Skeletal muscle cell (primary cell): ENCODE measurements at regions not wholly inside any gene's neighbourhood (a gene's known extent, or its start where the extent isn't known, plus 50 kb on each side); places are given as distances from the start of the nearest gene placed in this dataset.
"Not testable (repeated sequence)": the region's sequence is repeated elsewhere in the genome, so short reads cannot be mapped to it uniquely, and the experiment has no call there.

ENCODE experiments used
- DNase-seq: peaks from one replicate; pipeline ENCODE4 v3.0.0-alpha.2; 2010; ENCODE audit warnings: low read depth
- H3K4me3 ChIP-seq: 2 replicates; pipeline ENCODE4 v1.5.1; 2011; ENCODE audit warnings: low read depth, mild to moderate bottlenecking, control low read depth, low read length, moderate library complexity

DNA sequence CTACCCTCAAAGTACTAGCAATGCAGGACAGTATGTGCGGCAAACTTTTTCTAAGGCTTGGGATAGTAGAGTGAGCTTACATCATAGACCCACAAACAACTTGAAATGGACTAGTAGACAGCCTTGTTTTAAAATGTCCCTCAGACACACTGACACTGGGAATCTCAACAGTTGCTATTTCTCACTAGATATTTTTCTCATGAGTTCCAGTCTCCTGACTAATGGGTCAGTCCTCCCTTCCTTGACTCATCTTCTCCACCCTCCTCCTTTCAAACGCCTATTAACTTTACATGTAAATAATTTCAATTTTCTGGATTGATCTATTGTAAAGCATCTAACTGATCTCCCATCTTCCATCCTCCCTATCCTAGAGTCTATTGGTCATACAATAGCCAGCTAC, 308.3 kb upstream of the PREP start:
- H3K4me3 ChIP-seq, result no peak overlapping the region
- no peak for DNase-seq

DNA sequence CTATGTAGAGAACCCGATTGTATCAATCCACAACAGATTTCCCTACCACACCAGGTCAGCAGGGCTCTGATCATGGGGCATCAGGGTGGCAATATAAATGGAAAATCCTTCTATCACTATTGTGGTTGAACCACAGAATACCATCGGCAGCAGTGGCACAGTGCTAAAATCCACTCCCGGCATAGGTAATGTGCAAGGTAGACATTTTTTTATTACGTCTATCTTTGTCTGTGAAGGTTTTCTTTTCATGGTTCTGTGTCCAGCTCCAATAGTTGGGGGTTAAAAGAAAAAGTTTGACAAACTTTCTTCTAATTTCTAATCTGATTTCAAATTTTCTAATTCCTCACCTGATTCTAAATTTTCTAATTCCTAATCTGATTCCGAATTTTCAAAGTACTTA, 302.7 kb upstream of the PREP start:
- H3K4me3 ChIP-seq, result no peak overlapping the region
- DNase-seq, result no peak

GRCh38 chr6:105695461-105695860, 292.6 kb upstream of the PREP start:
- H3K4me3 ChIP-seq, result no peak overlapping the region
- no peak for DNase-seq

- no peak overlapping the region for H3K4me3 ChIP-seq
- DNase-seq, result no peak
Measured at GRCh38 chr6:105692613-105693215, 289.8 kb upstream of the PREP start.

GRCh38 chr6:105691971-105692370, 289.1 kb upstream of the PREP start:
- no peak for DNase-seq

DNA sequence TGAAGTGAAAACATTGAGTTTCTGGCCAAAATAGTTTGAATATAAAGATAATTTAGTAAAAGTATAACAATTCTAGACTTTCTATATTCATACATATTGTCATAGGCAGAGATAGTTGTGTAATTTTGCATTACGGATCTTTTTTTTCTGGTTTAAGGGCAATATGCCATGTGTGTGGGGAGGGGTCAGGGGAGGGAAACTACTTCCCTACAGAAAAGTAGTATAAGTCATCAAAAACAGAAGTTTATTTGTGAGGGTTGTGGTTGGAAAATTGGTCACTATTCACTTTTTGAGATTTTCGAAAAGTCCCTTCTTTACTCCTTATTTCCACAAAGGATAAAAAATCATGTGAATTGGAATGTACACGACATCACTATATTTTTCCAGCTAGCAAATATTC, 288.2 kb upstream of the PREP start:
- no peak for DNase-seq
- H3K4me3 ChIP-seq, result no peak overlapping the region

More at GRCh38 chr6:105691971-105692370, 289.1 kb upstream of the PREP start:
- no peak overlapping the region for H3K4me3 ChIP-seq

- H3K4me3 ChIP-seq, result no peak overlapping the region
- no peak for DNase-seq
Measured at GRCh38 chr6:105688573-105688972, 285.7 kb upstream of the PREP start.

DNA sequence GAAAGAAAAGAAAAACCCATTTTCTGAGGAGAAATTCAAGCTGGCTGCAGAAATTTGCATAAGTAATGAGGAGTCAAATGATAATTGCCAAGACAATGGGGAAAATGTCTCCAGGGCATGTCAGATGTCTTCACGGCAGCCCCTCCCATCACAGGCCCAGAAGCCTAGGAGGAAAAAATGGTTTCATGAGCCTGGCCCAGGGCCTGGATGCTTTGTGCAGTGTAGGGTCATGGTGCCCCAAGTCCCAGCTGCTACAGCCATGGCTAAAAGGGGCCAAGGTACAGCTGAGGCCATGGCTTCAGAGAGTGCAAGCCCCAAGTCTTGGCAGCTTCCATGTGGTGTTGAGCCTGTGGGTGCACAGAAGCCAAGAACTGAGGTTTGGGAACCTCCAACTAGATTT, 283.9 kb upstream of the PREP start:
- DNase-seq, result not testable (repeated sequence)

GRCh38 chr6:105681061-105681460, 278.2 kb upstream of the PREP start:
- DNase-seq, result no peak
- H3K4me3 ChIP-seq, result no peak overlapping the region

More for the DNA sequence above, 283.9 kb upstream of the PREP start:
- not testable (repeated sequence) for H3K4me3 ChIP-seq

GRCh38 chr6:105680131-105680530, 277.2 kb upstream of the PREP start:
- no peak for DNase-seq
- H3K4me3 ChIP-seq, result no peak overlapping the region

DNA sequence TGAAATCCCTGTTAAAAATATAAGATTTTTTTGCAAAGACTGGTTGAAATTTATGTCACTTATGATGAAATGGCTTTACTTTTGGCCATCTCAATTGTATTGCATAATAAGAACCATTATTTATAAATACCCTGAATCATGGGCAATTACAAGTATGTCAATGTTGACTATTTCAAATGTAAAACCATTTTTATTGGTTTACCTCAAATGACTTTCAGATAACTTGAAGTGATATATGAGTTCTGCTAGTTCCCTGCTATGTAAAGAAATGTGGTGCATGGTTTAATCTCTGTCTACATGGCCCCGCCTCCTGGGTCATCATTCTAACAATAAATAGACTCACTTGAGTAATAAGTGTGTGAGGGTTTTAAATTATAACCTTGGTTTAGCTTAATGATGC, 275.6 kb upstream of the PREP start:
- no peak for DNase-seq
- H3K4me3 ChIP-seq, result no peak overlapping the region

DNA sequence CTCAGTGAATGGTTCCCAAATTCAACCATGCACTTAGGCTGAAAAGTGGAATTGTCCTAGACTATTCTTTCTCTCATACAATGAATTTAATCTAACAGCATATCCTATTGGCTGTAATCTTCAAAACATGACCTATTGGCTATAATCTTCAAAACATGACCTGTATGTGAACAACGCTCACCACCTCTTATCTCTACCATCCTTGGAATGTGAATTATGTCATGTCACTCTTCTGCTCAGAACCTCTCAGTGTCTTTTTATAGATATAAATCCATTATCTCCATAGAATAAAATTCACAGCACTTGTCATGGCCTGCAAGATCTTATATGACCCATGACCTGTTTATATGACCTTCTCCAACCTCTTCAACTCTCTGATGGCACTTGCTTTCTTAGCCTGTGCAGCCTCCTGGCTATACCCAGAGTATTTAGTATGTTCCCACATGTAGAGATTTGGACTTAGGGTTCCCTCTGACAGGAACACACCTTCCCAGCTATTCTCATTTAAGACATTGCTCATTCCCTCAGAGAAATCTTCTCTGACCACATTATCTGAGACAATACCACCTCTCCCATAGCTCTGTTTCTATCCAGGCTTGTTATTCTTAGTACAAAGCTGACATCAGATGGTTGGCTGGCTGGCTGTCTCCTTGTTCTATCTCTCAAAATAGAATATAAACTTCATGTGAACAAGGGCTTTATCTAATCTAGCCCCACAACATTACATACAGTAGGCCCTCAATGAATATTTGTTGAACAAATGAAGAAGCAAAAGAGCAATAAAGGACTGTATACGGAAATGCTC, 275.0 kb upstream of the PREP start:
- H3K4me3 ChIP-seq, result no peak overlapping the region
- DNase-seq, result no peak

DNA sequence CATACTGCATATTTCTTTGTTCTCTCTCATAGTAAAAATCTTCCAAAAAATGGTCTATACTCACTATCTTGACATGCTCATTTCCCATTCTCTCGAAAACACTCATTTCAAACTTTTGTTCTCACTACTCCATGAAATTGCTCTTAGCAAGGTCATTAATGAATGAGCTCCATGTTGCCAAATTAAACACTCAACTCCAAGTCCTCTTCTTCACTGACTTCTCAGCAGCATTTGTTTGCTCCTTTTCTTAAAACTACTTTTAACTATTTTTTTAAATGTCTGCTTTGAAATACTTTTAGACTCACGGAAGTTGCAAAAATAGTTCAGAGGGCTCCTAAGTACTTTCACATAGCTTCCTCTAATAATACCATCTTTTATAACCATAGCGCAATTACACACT, 274.0 kb upstream of the PREP start:
- no peak for DNase-seq
- H3K4me3 ChIP-seq, result no peak overlapping the region

GRCh38 chr6:105675715-105676397, 273.0 kb upstream of the PREP start:
- DNase-seq, result peak; percentile 75
- no peak overlapping the region for H3K4me3 ChIP-seq

DNA sequence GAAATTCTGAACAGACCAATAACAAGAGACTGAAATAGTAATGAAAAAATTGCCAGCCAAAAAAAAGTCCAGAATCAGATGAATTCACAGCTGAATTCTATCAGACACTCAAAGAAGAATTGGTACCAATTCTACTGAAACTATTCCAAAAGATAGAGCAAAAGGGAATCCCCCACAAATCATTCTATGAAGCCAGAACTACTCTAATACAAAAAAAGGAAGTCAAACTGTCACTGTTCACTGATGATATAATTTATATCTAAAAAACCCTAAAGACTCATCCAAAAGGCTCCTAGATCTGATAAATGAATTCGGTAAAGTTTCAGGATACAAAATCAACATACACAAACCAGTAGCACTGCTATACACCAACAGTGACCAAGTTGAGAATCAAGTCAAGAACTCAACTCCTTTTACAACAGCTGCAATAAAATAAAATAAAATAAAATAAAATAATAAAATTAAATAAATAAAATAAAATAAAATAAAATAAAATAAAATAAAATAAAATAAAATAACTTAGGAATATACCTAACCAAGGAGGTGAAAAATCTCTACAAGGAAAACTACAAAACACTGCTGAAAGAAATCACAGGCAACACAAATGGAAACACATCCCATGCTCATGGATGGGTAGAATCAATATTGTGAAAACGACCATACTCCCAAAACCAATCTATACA, 270.1 kb upstream of the PREP start:
- not testable (repeated sequence) for H3K4me3 ChIP-seq, DNase-seq

DNA sequence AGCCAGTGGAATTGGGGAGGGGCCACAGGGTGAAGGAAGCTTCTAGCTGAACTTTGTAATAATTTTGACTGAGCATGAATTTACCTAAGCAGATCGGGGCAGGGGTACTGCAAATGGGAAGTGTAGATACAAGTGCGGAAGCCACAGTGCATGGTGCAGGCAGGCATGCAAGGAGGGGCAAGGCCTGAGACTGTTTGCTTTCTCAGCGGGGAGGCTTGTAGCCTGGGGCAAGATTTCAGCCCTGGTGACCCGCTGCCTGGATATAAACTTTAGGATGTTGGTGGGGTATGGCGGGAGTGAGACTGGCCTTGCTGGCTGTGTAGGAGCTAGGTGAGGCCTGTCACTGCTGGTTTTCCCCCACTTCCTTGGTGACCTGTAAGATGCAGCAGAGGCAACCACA, 266.4 kb upstream of the PREP start:
- no peak for DNase-seq
- H3K4me3 ChIP-seq, result no peak overlapping the region

GRCh38 chr6:105667056-105667455, 264.2 kb upstream of the PREP start:
- no peak overlapping the region for H3K4me3 ChIP-seq

GRCh38 chr6:105664931-105665330, 262.0 kb upstream of the PREP start:
- no peak overlapping the region for H3K4me3 ChIP-seq
- DNase-seq, result no peak

More at GRCh38 chr6:105667056-105667455, 264.2 kb upstream of the PREP start:
- DNase-seq, result no peak

- DNase-seq, result no peak
- no peak overlapping the region for H3K4me3 ChIP-seq
Measured at GRCh38 chr6:105651969-105652368, 249.1 kb upstream of the PREP start.

DNA sequence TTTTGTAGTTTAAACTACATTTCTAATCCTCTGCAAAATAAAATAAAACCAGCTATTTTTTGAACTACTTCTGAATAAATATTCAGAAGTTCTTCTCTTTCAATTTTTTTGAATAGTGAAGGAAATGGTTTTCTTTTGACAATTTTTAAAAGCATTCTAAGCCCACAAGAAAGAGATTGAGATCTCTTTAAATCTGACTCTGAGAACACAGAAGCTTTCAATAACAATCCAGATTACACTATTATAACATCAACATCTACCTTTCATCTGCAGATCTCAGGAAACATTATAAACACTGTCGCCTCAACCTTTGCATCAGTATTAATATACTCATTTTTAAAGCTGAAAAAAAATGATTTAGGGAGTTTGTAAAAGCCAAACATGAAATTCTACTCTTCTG, 247.5 kb upstream of the PREP start:
- no peak for DNase-seq
- H3K4me3 ChIP-seq, result no peak overlapping the region
